NCI-H1048 (cell line): ENCODE measurements at regions not wholly inside any gene's neighbourhood (a gene's known extent, or its start where the extent isn't known, plus 50 kb on each side); places are given as distances from the start of the nearest gene placed in this dataset.

Experiments used
- DNase-seq: peaks from one replicate; lab custom pipeline; 2025; lab: John Stamatoyannopoulos, UW

DNA sequence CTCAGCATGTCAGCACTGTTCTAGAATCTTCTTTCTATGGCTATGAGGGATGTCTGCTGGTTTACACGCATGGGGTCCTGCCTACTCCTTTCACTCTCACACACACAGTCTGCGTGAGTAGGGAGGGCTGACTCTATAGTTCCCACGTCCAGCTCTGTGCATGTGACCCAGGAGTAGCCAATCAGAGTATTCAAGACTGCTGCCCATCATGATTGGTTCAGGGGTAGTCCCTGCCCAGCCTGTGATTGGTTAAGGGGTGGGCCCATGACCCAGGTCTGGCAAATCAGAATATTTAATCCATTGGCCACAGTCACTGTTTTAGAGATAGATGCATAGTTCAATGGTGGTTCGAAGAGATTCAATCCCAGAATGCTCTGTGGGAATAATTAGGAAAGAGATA is 151.3 kb upstream of the IRX3 start:
- DNase-seq = no peak

DNA sequence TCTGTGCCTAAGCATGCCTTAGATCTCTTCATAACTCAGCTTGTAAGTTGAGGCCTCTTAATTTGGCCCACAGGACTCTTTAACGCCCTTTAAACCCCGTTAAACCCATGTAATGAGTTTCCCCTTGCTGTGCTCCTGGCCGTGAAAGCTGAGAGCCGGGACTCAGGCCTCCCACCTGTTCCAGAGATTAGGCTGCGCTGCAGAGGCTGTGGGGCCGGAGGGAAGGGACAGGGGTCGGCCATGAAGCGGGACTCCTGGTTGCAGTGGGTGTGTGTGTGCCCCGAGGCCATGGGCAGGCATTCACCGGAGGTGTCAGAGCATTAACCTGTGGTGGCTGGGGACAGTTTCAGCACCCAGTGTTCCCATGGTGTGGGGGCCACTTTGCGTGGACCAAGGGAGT is 150.8 kb upstream of the IRX3 start:
- no peak for DNase-seq

GRCh38 chr16:54436346-54436745 is 149.8 kb upstream of the IRX3 start:
- DNase-seq = no peak

- no peak for DNase-seq
Observed at GRCh38 chr16:54434859-54435258, 148.3 kb upstream of the IRX3 start.

- no peak for DNase-seq
Observed at GRCh38 chr16:54432897-54433229, 146.3 kb upstream of the IRX3 start.

DNA sequence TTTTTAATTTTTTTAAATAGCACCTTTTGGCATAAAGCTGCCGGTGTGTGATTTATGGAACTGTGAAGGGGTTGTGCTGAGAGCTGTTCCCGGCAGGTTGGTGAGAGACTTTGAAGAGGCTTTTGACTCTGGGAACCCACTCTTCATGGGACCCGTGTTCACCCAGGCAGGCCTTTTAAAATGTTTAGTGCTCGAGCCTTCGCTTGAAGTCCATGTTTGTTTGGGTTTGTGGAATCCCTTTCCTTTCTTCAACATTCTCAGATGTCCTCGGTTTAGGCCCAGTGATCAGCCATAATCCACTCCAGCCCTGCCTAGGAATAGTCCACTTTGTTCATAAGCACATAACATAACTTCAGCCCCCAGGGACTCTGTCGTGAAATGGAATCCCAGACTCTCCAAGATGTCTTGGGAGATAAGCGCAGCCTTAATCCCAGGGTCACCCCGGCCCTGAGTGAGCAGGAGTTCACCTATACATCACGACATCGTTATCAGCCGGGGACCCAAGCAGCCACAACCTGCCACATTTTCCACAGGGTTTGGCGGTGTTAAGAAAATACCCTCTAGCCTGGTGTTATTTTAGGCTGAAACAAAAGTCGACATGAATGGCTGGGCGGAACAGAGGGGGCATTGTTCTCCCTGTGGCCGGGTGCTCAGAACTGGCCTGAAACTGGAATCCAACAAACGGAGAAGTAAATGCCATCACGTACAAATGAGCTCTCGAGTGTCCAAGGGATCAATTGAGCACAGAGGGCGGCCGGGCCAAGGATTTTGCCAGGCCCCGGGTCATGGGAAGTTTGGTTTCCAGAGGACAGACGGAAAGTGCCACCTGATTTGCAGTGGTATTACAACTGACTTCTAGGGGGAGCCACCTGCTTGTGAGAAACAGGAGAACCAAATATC is 145.7 kb upstream of the IRX3 start:
- no peak for DNase-seq

DNA sequence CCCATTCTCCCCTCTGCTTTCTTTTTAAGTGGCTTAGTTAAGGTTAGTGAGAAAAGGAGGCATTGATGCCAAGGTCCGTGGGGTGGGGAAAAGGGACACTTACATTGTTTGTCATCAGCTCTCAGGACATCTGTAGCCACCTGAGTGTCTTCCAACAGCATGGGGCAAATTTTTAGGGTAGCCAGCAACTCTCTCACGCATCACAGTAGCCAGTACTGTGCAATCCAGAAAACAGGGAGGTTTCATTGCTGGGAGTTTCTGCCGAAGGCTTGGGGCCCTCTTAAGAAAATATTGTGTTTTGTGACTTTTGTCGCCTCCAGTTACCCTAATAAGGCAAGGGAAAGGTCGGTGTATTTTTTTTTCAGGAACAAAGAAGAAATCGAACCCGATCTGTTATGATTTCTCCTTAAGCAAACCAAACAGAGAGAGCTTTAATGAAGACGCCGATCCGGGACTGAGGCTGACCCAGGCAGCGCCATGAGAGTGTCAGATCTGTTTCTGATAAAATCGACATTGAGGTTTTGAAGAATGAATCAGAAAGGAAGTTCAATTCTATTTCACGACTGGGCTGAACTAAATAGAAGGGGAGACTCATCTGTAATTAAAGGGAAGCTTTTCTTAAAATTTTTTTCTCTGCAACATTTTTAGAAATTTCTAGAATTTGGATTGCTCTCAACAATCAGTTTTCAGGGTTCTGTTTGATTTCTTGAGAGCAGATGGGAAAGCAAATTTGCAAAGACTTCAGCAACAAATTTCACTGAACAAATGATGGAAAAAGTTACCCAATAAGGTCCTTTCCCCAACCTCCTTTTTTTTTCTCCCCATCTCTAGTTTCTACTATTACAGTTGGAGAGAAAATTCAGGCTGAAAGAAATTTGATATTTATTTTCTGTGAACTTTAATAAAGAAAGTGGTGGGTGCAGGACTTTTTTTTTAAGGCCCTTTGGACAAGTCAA is 144.7 kb upstream of the IRX3 start:
- DNase-seq = no peak

DNA sequence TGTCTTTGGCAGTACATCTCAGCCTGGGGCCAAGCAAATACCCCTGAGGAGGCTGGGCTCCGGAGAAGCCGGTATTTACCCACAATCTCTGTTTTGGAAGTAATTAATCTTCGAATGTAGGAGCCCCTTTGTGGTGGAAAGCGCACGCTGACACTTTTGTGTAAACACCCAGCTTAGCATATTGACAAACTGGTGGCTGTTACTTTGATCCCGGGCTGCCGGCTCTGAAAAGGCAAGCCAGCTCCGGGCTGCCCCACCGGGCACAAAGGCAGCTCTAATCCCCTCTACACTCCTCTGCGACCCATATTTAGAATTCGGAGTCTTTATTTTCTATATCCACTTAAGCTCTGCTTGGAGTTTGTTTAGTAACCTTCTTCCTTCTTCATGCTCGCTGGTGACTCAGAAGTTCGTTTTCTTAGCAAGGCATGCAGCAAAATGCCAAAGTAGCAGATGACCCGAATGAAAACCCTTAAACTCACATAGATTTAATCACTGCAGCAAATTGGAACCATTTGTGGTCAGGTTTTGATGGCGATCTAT is 144.0 kb upstream of the IRX3 start:
- no peak for DNase-seq

DNA sequence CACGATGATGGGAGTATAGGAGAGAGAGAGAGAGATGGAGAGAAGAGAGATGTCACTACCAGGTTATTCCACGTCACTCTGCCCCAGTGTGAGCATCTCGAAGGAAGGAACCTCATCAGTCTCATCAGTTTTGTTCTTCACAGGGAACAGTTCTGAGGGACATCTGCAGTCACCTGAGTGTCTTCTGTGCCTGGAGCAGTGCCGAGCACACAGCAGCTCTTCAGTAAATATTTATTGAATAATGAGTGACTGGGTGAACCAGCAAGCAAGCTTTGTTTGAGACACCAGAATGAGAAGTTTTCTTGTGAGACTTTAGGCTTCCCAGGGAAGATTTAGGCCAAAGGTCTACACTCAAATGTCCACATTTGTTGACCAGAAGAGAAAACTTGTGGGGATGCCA is 142.4 kb upstream of the IRX3 start:
- DNase-seq = no peak

- DNase-seq = no peak
Observed at GRCh38 chr16:54426553-54426849, 139.9 kb upstream of the IRX3 start.

DNA sequence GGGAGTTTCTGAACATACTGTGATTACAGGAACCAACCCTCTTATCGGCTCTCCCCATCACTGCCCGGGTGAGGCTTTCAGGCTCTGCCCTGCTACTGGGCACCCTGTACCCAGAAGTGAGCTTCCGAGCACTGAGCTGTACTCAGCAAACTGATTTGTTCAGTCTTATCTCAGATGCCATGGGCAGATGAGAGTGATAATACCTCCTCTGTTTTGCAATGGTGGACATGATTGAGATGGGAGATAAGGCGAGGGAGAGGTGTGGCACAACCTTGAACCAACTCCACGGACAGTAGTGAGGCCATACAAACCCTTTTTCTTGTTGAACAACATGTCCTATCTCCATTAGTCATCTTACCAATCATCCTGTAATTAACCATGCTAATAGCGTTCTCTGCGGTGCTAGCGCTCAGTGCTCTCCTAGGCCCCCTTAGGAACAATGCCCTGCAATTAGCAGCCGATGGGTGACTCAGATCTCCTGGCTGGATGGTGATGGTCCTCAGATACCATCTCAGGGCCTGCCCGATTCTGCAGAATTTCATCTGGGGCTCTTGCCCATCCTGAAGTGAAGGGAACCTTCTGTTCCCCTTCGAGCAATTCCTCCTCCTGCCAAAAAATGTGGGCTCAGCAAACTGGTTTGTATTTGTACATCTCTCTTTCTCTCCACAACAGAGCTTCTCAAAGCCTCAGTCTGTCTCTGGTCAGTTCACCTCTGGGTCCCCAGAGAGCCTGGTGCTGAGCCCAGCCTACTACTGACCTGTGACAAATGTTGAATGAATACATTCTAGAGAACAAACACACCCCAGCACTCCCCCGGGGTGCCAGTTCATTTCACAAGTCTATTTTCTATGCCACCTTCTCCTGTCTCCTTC is 139.3 kb upstream of the IRX3 start:
- no peak for DNase-seq

DNA sequence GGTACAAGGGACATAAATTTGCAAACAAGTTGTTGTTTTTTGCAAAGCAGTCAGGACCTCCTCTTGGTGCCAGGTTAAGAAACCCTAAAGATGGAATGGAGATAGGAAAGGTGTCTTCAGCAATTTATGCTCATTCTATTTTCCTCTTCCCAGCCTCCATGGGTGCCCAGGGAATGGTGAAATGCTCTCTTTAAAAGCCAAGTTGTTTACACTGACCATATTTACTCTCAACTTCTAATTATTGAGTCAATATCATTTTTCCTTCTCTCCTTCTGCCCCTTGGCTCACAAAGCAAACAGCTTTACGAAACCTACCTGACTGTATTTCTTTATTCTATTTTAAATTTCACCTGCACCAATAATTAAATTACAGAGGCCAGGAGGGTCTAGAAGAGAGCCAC is 138.5 kb upstream of the IRX3 start:
- no peak for DNase-seq

- DNase-seq = no peak
Observed at GRCh38 chr16:54424043-54424451, 137.5 kb upstream of the IRX3 start.

DNA sequence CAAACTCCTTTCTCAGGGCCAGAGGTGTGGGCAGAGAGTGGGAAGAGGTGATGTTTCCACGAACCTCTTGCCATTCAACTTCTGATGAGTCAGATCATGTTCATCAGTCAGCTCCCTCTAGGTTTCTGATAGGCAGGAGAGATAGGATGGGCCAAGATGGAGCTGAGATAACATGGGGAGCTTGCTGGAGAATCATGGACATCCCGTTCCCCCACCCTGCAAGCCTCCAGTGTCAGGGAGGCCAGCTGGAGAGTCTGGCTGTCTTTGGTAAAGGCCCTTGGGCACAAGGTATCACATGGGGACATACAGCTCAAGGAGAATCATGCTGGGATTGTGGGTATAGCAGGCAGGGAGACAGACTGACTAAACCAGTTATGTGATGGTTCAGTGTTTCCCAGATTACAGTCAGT is 136.0 kb upstream of the IRX3 start:
- DNase-seq = no peak

- DNase-seq = no peak
Observed at GRCh38 chr16:54422159-54422558, 135.6 kb upstream of the IRX3 start.

DNA sequence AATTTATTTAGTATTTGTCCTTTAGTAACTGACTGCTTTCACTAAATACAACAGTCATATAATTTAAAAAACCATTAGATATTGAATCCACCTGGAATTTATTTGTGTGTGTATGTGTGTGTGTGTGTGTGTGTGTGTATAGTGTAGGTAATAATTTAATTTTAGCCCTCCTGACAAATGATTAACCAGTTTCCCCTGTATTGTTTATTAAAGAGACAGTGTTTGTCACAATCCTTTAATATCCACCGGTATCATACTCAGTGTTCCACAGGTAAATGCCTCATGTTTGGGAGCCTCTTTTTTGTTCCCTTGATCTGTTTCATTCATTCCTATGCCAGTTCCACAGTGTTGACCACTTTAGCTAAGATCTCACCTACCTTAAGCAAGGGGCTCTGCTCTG is 134.6 kb upstream of the IRX3 start:
- no peak for DNase-seq

DNA sequence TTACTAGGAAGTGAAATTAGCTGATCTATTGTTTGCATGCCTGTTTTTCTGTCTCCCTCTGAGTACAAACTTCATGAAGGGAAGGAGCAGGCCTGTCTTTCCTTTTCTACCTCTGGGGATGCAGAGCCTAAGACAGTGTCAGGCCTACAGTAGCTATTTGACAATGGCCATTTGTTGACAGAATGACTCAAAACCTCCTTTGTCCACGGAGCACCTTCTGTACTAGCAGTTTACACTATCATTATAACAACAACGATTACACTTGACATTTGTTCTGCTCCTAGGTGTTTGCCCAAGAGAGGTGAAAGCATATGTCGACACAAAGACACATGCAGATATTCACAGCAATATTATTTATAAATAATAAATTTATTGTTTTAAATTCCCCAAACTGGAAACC is 132.3 kb upstream of the IRX3 start:
- no peak for DNase-seq

- no peak for DNase-seq
Observed at GRCh38 chr16:54417384-54417783, 130.8 kb upstream of the IRX3 start.

GRCh38 chr16:54414671-54415070 is 128.1 kb upstream of the IRX3 start:
- no peak for DNase-seq

DNA sequence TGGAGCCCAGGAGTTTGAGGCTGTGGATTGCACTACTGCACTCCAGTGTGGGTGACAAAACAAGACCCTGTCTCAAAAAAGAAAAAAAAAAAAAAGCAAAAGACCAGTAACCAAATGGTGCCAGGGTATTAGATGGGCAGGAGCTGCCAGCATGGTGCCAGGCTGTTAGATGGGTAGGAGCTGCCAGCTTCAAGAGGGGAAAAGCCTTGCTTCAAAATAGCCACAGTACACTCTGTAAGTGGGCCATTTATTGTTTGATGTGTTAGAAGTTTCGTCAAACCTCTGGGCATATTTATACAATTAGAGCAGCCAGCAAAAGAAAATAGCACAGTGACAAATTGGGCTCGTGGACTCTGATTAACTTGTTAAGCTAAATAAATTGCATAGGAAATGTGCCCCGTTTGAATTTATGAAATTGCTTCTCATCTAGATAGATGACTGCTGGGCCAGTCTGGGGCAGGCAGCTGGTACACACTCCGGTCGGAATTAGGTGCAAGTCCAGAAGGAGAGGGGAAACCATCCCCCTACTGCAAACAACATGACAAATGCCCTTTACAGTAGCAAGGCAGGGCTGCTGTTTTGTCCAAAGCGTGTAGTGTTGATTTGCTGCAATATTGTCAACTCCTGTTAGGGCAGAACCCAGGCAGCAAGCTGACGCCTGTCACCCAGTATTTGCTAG is 126.3 kb upstream of the IRX3 start:
- DNase-seq = no peak

DNA sequence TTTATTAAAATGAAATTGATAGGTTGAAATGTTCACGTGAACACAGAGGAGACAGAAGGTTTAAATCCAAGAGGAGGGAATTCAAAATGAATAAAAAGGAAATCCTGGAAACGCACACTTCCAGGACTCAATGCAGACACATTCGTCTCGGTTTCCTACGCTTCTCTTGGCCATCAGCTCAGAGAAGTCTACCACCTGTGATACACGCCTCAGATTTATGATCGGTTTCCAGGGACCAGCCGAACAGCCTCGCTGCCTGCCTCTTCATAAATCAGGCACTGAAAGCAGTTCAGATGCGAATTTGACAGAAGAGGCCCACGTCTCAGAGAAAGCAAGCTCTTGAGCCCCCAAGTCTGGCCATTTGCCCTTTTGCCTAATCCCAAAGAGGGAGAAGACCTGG is 125.5 kb upstream of the IRX3 start:
- no peak for DNase-seq

DNA sequence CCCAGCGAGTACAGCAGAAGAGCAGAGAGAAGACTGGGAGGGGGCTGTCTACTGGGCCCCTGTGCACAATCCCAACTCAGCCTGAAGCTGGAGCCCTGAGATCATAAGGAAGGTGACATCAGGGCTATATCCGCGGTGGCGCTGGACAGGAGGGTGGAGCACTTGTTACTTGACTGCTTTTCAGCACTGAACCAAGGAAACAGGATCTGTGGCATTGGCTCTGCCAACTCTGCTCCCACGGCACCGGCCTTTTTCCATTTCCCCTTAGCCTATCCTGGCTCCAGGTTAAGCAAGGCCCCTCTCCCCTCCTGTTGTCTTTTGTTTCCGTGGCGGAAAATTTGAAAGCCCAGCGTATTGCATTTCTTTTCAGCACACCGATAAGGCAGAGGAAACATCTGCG is 125.0 kb upstream of the IRX3 start:
- DNase-seq = no peak
